Adrenal gland (tissue), 5 donors: ENCODE measurements at regions not wholly inside any gene's neighbourhood (a gene's known extent, or its start where the extent isn't known, plus 50 kb on each side); places are given as distances from the start of the nearest gene placed in this dataset.

Source experiments
- POLR2A ChIP-seq, 2 donors: fragments of 450-650 bp; IDR thresholded peaks; one replicate each; pipeline ENCODE4 v1.6.1; 2017; ENCODE audit warnings: antibody characterized with exemption in 2 of 2, mild to moderate bottlenecking in 2 of 2, moderate library complexity in 1 of 2
- TF ChIP-seq, protein P1 (sequence below), 6 experiments: fragments of 450-650 bp in 4 of 6; fragments of 200-600 bp in 2 of 6; sonication (generic) in 1 of 6; IDR thresholded peaks; 1 replicate in 5 of 6; 2 replicates in 1 of 6; pipeline versions ENCODE4 v1.5.1 to v1.8.0; 2016 to 2021; ENCODE audit warnings: antibody characterized with exemption in 6 of 6, mild to moderate bottlenecking in 2 of 6, moderate library complexity in 1 of 6
- donor health status: DM: no; HTN: no; CAD: no.

DNA sequence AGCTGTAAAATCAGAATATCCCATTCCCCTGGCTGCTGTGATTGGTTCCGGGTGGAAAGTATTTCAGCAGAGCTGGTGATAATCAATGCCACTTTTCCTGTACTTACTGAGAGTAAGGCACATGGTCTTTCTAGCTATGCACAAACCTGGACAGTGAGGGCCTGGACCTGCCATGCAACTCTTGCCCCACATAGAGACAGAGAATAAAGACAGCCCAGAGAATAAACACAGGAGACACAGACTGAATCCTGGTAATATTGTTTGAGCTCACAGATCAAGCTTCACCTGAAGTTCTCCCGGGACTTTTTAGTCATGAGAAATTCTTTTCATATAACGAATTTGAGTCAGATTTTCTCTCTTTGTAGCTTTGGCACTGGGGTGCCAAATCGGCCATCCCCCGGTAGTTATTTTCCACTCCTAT lies 81.9 kb downstream of the ACAA2 start:
- TF ChIP-seq POLR2A (IDR thresholded peaks at IDR 0.05) = no peak
- TF ChIP-seq, protein P1, sequence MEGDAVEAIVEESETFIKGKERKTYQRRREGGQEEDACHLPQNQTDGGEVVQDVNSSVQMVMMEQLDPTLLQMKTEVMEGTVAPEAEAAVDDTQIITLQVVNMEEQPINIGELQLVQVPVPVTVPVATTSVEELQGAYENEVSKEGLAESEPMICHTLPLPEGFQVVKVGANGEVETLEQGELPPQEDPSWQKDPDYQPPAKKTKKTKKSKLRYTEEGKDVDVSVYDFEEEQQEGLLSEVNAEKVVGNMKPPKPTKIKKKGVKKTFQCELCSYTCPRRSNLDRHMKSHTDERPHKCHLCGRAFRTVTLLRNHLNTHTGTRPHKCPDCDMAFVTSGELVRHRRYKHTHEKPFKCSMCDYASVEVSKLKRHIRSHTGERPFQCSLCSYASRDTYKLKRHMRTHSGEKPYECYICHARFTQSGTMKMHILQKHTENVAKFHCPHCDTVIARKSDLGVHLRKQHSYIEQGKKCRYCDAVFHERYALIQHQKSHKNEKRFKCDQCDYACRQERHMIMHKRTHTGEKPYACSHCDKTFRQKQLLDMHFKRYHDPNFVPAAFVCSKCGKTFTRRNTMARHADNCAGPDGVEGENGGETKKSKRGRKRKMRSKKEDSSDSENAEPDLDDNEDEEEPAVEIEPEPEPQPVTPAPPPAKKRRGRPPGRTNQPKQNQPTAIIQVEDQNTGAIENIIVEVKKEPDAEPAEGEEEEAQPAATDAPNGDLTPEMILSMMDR (IDR thresholded peaks at IDR 0.05) = no peak
